Stomach (tissue), 8 donors: ENCODE measurements at regions not wholly inside any gene's neighbourhood (a gene's known extent, or its start where the extent isn't known, plus 50 kb on each side); places are given as distances from the start of the nearest gene placed in this dataset.

Source experiments
- DNase-seq, 2 donors: peaks; one replicate each; pipeline versions ENCODE4 v3.0.0 to v3.0.0-alpha.2; 2013 to 2019
- H3K27ac ChIP-seq, 5 donors: fragments of 200-600 bp in 4 of 5; sonication (generic) in 4 of 5; one replicate each; pipeline ENCODE4 v1.5.1; 2013 to 2019; ENCODE audit warnings: mild to moderate bottlenecking in 1 of 5, moderate library complexity in 1 of 5
- H3K27me3 ChIP-seq, 3 donors: fragments of 200-600 bp; sonication (generic); one replicate each; pipeline ENCODE4 v1.5.1; 2017 to 2019; ENCODE audit warnings: mixed run types in 1 of 3
- H3K36me3 ChIP-seq, 4 donors: fragments of 200-600 bp; sonication (generic); 1 replicate in 3 of 4; 2 replicates in 1 of 4; pipeline ENCODE4 v1.5.1; 2016 to 2019
- H3K4me1 ChIP-seq, 4 donors: fragments of 200-600 bp; sonication (generic); one replicate each; pipeline ENCODE4 v1.5.1; 2016 to 2019
- H3K4me3 ChIP-seq, 4 donors: fragments of 200-600 bp; sonication (generic) in 3 of 4; one replicate each; pipeline ENCODE4 v1.5.1; 2016 to 2019; ENCODE audit warnings: mild to moderate bottlenecking in 1 of 4
- H3K9me3 ChIP-seq, 4 donors: fragments of 200-600 bp; sonication (generic); one replicate each; pipeline ENCODE4 v1.5.1; 2016 to 2019
- CTCF ChIP-seq, 7 experiments: fragments of 450-650 bp in 4 of 7; fragments of 200-600 bp in 3 of 7; sonication (generic) in 3 of 7; IDR thresholded peaks; one replicate each; pipeline ENCODE4 v1.5.1; 2016 to 2019; ENCODE audit warnings: antibody characterized with exemption in 7 of 7, control low read depth in 2 of 7, mild to moderate bottlenecking in 1 of 7
- EP300 ChIP-seq: sonication (generic); formaldehyde crosslinking; IDR thresholded peaks from one replicate; pipeline ENCODE4 v1.6.1; 2017; ENCODE audit warnings: antibody characterized with exemption
- POLR2A ChIP-seq, 4 donors: fragments of 450-650 bp; IDR thresholded peaks; one replicate each; pipeline ENCODE4 v1.6.1; 2016; ENCODE audit warnings: antibody characterized with exemption in 4 of 4, control low read depth in 2 of 4, mild to moderate bottlenecking in 1 of 4, moderate library complexity in 1 of 4
- POLR2AphosphoS5 ChIP-seq, 3 donors: sonication (generic); formaldehyde crosslinking; IDR thresholded peaks; one replicate each; pipeline ENCODE4 v1.6.1; 2016; ENCODE audit warnings: antibody characterized with exemption in 3 of 3
- WGBS, 5 donors: extraction: QIAGEN DNeasy Blood & Tissue Kit in 3 of 5; methylation state at CpG; one replicate each; pipeline versions ENCODE4 v1.1.5 to v1.1.7; 2013 to 2018; 5-methylcytosine and 5-hydroxymethylcytosine counted together
- intact Hi-C: fragments of 100-400 bp; cut with DNase I; formaldehyde crosslinking; loops from one replicate; pipeline ENCODE4 v1.15.1; 2023; ENCODE audit warnings: low total_unique reads
- donor health status: healthy with polysubstance abuse.
- donor health status: Bipolar disorder and iron deficiency.
- donor health status: healthy.

- 72 to 89% (median 87%) methylated on average over 3 of the region's 3 CpGs for WGBS, 5 donors
These were observed 57.3 kb upstream of the DLX4 start for GRCh38 chr17:49911719-49912118.

DNA sequence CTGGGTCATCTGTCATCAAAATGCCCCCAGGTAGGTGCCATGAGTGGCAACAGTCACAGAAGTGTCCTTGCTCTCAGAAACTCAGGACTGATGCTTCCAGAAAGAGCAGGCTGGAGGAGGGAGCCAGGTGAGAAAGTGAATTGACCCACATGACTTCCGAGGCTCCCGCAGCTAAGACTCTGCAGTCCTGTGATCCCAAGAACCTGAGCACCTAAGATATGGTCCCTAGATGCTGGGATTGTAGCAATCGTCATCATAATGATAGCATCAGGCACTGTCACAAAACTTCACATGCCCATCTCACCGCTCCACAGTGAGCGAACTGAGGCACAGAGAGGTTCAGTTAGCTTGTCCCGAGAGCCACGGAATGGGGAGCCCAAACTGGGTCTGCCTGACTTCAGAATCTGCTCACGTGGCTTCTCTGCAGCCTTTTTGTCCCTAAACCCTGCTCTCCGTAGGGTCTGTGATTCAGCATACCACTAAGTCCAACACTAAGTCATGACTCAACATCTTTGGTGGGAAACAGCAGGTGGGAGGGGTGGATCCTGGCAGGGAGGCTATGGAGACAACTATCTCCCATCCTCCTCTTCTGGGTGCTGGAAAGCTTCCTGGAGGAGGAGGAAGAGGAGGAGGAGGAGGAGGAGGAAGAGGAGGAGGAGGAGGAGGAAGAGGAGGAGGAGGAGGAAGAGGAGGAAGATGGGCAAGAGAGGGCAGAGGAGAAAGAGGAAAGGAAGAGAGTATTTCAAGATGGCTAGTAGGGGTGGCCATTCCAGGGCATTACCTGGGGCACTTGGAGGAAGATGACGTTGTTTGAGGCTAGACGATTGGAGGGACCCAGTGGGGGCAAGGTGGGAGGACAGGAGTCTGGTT, 55.5 kb upstream of the DLX4 start:
- H3K27ac ChIP-seq = no peak overlapping the region
- H3K36me3 ChIP-seq = no peaks in the 10 kb centered on the region
- no peak for TF ChIP-seq CTCF (IDR thresholded peaks at IDR 0.05)
- H3K9me3 ChIP-seq = no peaks in the 10 kb centered on the region
- peaks cover 11 to 93% (median 66%) of the 10 kb centered on the region in 3 donors for H3K27me3 ChIP-seq
- 77 to 86% (median 84%) methylated on average over 11 of the region's 11 CpGs for WGBS, 5 donors
- peaks cover 8 to 15% (median 12%) of the 10 kb centered on the region in 4 donors for H3K4me1 ChIP-seq
- intact Hi-C loops = no loop called here
- no peak for DNase-seq
- H3K4me3 ChIP-seq = no peak overlapping the region

More at GRCh38 chr17:49911719-49912118, 57.3 kb upstream of the DLX4 start:
- H3K27ac ChIP-seq = no peak overlapping the region
- no peak for TF ChIP-seq EP300
- no peak for TF ChIP-seq POLR2AphosphoS5 (IDR thresholded peaks at IDR 0.05)
- TF ChIP-seq POLR2A (IDR thresholded peaks at IDR 0.05) = no peak
- TF ChIP-seq CTCF (IDR thresholded peaks at IDR 0.05) = no peak
- H3K9me3 ChIP-seq = no peaks in the 10 kb centered on the region
- H3K4me3 ChIP-seq = no peak overlapping the region
- intact Hi-C loops = no loop called here
- peaks cover 8 to 15% (median 12%) of the 10 kb centered on the region in 4 donors for H3K4me1 ChIP-seq
- H3K27me3 ChIP-seq = peaks cover 13 to 100% (median 78%) of the 10 kb centered on the region in 3 donors
- no peaks in the 10 kb centered on the region for H3K36me3 ChIP-seq
- no peak for DNase-seq

GRCh38 chr17:49914096-49914490, 54.9 kb upstream of the DLX4 start:
- Histone ChIP-seq H3K9me3 (no peaks in the 10 kb centered on the region), H3K36me3 (no peaks in the 10 kb centered on the region), H3K4me1 (peaks cover 8 to 15% (median 12%) of the 10 kb centered on the region in 4 donors), H3K27me3 (peaks cover 8 to 87% (median 59%) of the 10 kb centered on the region in 3 donors), H3K4me3 (no peak overlapping the region), H3K27ac (no peak overlapping the region)
- TF ChIP-seq POLR2A (IDR thresholded peaks at IDR 0.05) = no peak
- no peak for TF ChIP-seq POLR2AphosphoS5 (IDR thresholded peaks at IDR 0.05)
- TF ChIP-seq EP300 = no peak
- no peak for TF ChIP-seq CTCF (IDR thresholded peaks at IDR 0.05)
- WGBS, 5 donors = 58 to 73% (median 63%) methylated on average over 3 to 4 of the region's 4 CpGs
- no peak for DNase-seq
- intact Hi-C loops = no loop called here

DNA sequence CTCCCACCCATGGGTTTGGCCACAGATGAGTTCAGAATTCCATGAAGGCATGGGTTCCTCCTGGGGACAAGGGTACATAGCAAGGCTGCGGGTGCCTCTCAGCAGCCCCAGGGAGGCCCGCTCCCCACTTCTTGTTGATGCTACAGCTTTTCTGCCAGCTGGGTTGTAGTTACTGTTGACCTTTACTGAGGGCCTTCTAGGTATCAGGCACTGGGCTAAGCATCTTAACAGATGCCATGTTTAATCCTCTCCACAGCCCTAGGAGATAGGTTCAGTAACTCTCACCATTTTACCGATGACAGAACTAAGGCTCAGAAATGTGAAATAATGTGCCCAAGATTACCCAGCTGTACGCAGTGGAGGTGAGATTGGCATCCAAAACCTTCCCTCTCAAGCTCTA, 54.3 kb upstream of the DLX4 start:
- WGBS, 5 donors = 83 to 93% (median 90%) methylated on average over 2 to 4 of the region's 4 CpGs
- TF ChIP-seq POLR2A (IDR thresholded peaks at IDR 0.05) (no peak), EP300 (no peak), POLR2AphosphoS5 (IDR thresholded peaks at IDR 0.05) (no peak), CTCF (IDR thresholded peaks at IDR 0.05) (no peak)
- intact Hi-C loops = no loop called here
- no peaks in the 10 kb centered on the region for H3K36me3 ChIP-seq
- peaks cover 8 to 83% (median 53%) of the 10 kb centered on the region in 3 donors for H3K27me3 ChIP-seq
- peaks cover 8 to 15% (median 12%) of the 10 kb centered on the region in 4 donors for H3K4me1 ChIP-seq
- H3K27ac ChIP-seq = no peak overlapping the region
- no peaks in the 10 kb centered on the region for H3K9me3 ChIP-seq
- DNase-seq = no peak
- no peak overlapping the region for H3K4me3 ChIP-seq
